Bronchial epithelial cell (primary cell): ENCODE measurements at regions not wholly inside any gene's neighbourhood (a gene's known extent, or its start where the extent isn't known, plus 50 kb on each side); places are given as distances from the start of the nearest gene placed in this dataset.

Experiments
- DNase-seq: peaks from one replicate; pipeline ENCODE4 v3.0.0-alpha.2; 2010; ENCODE audit warnings: low read depth
- FAIRE-seq: peaks from 2 replicates; lab custom pipeline; 2011; peaks lifted over from hg19 to GRCh38; lab: Jason Lieb, UNC
- H3K27me3 ChIP-seq: 2 replicates; pipeline ENCODE4 v1.5.1; 2011; ENCODE audit warnings: low read length; ENCODE audit not compliant: control insufficient read depth, insufficient read depth
- H3K36me3 ChIP-seq: 2 replicates; pipeline ENCODE4 v1.5.1; 2011; ENCODE audit warnings: low read length; ENCODE audit not compliant: control insufficient read depth, insufficient read depth
- H3K4me3 ChIP-seq: 2 replicates; pipeline ENCODE4 v1.5.1; 2011; ENCODE audit warnings: mild to moderate bottlenecking, low read depth, low read length, control low read depth
- TF ChIP-seq, protein P1 (sequence below): IDR thresholded peaks from 2 replicates; pipeline ENCODE4 v1.5.1; 2011; ENCODE audit warnings: mild to moderate bottlenecking, moderate library complexity, low read length, control low read depth, inconsistent platforms; ENCODE audit not compliant: insufficient read depth, severe bottlenecking

DNA sequence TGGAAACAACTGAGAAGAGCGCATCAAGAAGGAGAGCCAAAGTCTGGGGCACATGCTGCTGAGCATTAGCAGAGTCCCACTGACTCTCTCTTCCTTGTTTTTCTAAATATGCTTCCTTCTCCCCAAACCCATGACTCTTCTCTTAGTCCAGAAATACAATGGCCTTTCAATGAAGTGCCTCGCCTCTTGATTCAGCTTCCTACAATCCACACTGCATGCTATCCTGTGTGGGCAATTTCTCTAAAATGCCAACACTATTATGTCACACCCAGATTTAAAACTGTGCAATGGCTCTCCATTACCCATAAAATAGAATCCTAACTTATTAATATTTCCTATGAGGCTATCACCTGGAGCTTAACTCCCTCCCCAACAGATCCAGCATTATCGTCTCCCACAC lies 198.6 kb downstream of the RPAP3 start:
- no peaks in the 10 kb centered on the region for H3K36me3 ChIP-seq
- DNase-seq (peak; percentile 71), FAIRE-seq (no peak)
- TF ChIP-seq, protein P1, sequence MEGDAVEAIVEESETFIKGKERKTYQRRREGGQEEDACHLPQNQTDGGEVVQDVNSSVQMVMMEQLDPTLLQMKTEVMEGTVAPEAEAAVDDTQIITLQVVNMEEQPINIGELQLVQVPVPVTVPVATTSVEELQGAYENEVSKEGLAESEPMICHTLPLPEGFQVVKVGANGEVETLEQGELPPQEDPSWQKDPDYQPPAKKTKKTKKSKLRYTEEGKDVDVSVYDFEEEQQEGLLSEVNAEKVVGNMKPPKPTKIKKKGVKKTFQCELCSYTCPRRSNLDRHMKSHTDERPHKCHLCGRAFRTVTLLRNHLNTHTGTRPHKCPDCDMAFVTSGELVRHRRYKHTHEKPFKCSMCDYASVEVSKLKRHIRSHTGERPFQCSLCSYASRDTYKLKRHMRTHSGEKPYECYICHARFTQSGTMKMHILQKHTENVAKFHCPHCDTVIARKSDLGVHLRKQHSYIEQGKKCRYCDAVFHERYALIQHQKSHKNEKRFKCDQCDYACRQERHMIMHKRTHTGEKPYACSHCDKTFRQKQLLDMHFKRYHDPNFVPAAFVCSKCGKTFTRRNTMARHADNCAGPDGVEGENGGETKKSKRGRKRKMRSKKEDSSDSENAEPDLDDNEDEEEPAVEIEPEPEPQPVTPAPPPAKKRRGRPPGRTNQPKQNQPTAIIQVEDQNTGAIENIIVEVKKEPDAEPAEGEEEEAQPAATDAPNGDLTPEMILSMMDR: no peak
- no peaks in the 10 kb centered on the region for H3K27me3 ChIP-seq
- no peak overlapping the region for H3K4me3 ChIP-seq

DNA sequence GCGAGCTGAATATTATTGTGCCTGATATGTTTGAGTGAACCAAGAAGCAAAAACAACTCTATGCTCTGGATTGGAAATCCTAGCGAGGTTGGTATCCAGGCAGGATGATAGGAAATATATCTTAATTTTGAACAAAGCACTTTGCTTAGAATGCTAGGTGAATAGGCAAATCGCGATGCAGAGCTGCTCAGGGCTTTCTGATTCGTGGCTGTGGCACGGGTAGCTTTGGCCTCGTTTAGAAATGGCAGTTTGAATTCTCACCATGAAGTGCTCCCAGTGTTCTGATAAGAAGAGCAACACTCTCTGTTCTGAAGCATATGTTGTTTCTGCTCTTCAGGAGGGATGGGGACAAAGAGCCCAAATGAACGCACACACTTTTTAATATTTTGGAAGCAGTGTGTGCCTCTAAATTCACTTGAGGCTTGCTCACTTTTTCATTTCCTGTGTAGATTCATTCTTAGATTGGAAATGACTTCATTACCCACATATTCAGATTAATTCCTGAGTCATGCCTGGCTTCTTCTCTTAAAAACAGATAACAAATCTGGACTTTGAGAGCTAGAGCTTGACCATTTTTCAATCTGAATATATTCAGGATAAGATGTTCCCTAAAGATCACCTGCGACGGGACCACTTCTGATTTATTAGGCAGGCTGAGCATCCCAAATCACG lies 200.9 kb downstream of the RPAP3 start:
- FAIRE-seq: no peak
- Histone ChIP-seq H3K4me3 (no peak overlapping the region), H3K27me3 (no peaks in the 10 kb centered on the region), H3K36me3 (no peaks in the 10 kb centered on the region)
- TF ChIP-seq, protein P1: no peak
- peak; percentile 81 for DNase-seq

DNA sequence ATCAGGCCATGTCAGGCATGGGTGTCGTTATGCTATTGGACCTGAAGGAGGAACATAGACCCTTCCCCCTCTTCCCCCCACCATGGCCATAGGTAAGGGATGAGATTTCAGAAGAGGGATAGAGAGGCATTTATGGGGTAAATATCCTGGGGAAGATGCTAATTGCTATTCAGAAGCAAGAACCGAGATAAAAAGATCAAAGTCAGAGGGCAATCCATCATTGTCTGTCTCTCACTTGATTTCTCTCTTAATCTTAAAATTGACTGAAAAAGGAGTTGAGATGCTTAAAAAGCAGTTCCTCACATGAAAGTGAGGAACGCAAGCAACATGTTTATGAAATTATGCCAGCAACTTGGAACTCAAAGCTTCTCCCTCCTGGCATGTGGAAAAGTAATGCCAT lies 212.0 kb downstream of the RPAP3 start:
- FAIRE-seq: no peak
- no peak overlapping the region for H3K4me3 ChIP-seq
- no peak for DNase-seq
- TF ChIP-seq, protein P1: no peak
- H3K27me3 ChIP-seq: no peaks in the 10 kb centered on the region
- H3K36me3 ChIP-seq: no peaks in the 10 kb centered on the region

DNA sequence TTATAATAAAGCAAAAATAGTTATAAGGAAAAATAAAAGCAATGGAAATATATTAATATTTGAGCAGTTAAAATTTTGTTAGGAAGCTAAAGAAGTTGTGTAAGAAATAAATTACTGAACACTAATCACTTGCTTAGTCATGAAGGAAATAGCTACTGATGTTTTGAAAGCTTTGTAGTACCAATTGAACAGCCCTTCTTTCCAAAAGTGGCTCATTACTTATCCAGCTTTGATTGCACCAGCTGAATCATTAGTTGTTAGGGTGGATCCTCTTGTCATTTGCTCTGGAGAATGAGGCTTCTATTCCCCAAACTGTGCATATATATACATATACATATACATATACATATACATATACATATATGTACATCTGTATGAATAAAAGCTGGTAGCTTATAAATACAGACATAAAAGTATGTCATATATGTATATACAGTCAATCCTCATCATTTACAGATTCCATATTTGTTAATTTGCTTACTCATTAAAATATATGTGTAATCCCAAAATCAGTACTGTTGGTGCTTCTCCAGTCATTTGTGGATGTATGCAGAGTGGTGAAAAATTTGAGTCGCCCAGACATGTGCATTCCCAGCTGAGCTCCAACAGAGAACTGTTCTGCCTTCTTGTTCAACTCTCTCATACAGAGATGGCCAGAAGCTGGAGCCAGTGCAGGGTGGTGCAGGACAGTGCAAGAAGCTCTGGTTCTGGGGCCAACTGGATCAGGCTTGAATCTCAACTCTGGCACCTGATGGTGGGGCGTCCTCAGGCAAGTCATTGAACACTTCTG lies 214.1 kb downstream of the RPAP3 start:
- FAIRE-seq (no peak), DNase-seq (peak; percentile 59)
- Histone ChIP-seq H3K36me3 (no peaks in the 10 kb centered on the region), H3K27me3 (no peaks in the 10 kb centered on the region), H3K4me3 (no peak overlapping the region)
- TF ChIP-seq, protein P1: no peak

DNA sequence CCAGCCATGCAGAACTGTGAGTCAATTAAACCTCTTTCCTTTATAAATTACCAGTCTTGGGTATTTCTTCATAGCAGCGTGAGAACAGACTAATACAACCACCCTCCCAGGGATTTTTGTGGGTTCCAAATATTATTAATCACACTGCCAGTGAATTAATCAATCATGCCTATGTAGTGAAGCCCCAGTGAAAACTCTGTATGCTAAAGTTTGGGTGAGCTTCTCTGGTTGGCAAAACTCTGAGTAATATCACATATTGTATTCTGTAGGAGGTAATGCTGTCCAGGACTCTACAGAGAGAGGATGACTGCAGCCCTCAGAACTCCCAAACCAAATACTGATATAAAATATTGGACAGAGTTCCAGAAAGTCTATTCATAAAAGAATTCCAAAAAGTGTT lies 216.9 kb downstream of the RPAP3 start:
- Histone ChIP-seq H3K36me3 (no peaks in the 10 kb centered on the region), H3K27me3 (no peaks in the 10 kb centered on the region), H3K4me3 (no peak overlapping the region)
- FAIRE-seq (no peak), DNase-seq (no peak)
- TF ChIP-seq, protein P1: no peak
